ENCODE measurements at regions not wholly inside any gene's neighbourhood (a gene's known extent, or its start where the extent isn't known, plus 50 kb on each side); places are given as distances from the start of the nearest gene placed in this dataset.

GRCh38 chr11:86180851-86181250 lies 63.7 kb upstream of the EED start:
- intact Hi-C loops (cut with DNase I, micrococcal nuclease): no loop called here
- ATAC-seq (no peak), DNase-seq (no peak)
- Histone ChIP-seq H3K9me3 (no peaks in the 10 kb centered on the region), H3K36me3 (ENCODE audit: low read depth) (no peaks in the 10 kb centered on the region), H3K4me3 (no peak overlapping the region), H3K4me1 (ENCODE audit: low read depth) (no peaks in the 10 kb centered on the region)
- TF ChIP-seq CTCF (IDR thresholded peaks at IDR 0.05): no peak

- DNase-seq (no peak), ATAC-seq (no peak)
- intact Hi-C loops (cut with DNase I, micrococcal nuclease): no loop called here
- Histone ChIP-seq H3K4me1 (ENCODE audit: low read depth) (no peaks in the 10 kb centered on the region), H3K4me3 (no peak overlapping the region), H3K36me3 (ENCODE audit: low read depth) (no peaks in the 10 kb centered on the region), H3K9me3 (no peaks in the 10 kb centered on the region)
- no peak for TF ChIP-seq CTCF (IDR thresholded peaks at IDR 0.05)
These were observed 64.1 kb upstream of the EED start for GRCh38 chr11:86180423-86180822.

GRCh38 chr11:86179646-86180064 lies 64.9 kb upstream of the EED start:
- ATAC-seq: no peak
- no peak for TF ChIP-seq CTCF (IDR thresholded peaks at IDR 0.05)

GRCh38 chr11:86177302-86177701 lies 67.3 kb upstream of the EED start:
- intact Hi-C loops (cut with DNase I, micrococcal nuclease): no loop called here
- DNase-seq: no peak
- H3K4me1 ChIP-seq (ENCODE audit: low read depth): no peaks in the 10 kb centered on the region
- H3K36me3 ChIP-seq (ENCODE audit: low read depth): no peaks in the 10 kb centered on the region
- no peak overlapping the region for H3K4me3 ChIP-seq
- no peak for ATAC-seq
- TF ChIP-seq CTCF (IDR thresholded peaks at IDR 0.05): no peak
- H3K9me3 ChIP-seq: no peaks in the 10 kb centered on the region

More at GRCh38 chr11:86179646-86180064, 64.9 kb upstream of the EED start:
- Histone ChIP-seq H3K4me3 (no peak overlapping the region), H3K36me3 (ENCODE audit: low read depth) (no peaks in the 10 kb centered on the region), H3K4me1 (ENCODE audit: low read depth) (no peaks in the 10 kb centered on the region), H3K9me3 (no peaks in the 10 kb centered on the region)
- no peak for DNase-seq
- intact Hi-C loops (cut with DNase I, micrococcal nuclease): no loop called here

GRCh38 chr11:86176165-86176884 lies 68.2 kb upstream of the EED start:
- intact Hi-C loops (cut with DNase I, micrococcal nuclease): no loop called here
- Histone ChIP-seq H3K9me3 (no peaks in the 10 kb centered on the region), H3K4me3 (no peak overlapping the region), H3K4me1 (ENCODE audit: low read depth) (no peaks in the 10 kb centered on the region), H3K36me3 (ENCODE audit: low read depth) (no peaks in the 10 kb centered on the region)
- no peak for TF ChIP-seq CTCF (IDR thresholded peaks at IDR 0.05)
- ATAC-seq: no peak
- DNase-seq: no peak

- Histone ChIP-seq H3K4me3 (no peak overlapping the region), H3K4me1 (ENCODE audit: low read depth) (no peaks in the 10 kb centered on the region), H3K9me3 (no peaks in the 10 kb centered on the region), H3K36me3 (ENCODE audit: low read depth) (no peaks in the 10 kb centered on the region)
- DNase-seq: no peak
- no peak for ATAC-seq
- TF ChIP-seq CTCF (IDR thresholded peaks at IDR 0.05): no peak
- intact Hi-C loops (cut with DNase I, micrococcal nuclease): no loop called here
These were observed 68.9 kb upstream of the EED start for GRCh38 chr11:86175626-86176025.
